ENCODE measurements at regions not wholly inside any gene's neighbourhood (a gene's known extent, or its start where the extent isn't known, plus 50 kb on each side); places are given as distances from the start of the nearest gene placed in this dataset.

DNA sequence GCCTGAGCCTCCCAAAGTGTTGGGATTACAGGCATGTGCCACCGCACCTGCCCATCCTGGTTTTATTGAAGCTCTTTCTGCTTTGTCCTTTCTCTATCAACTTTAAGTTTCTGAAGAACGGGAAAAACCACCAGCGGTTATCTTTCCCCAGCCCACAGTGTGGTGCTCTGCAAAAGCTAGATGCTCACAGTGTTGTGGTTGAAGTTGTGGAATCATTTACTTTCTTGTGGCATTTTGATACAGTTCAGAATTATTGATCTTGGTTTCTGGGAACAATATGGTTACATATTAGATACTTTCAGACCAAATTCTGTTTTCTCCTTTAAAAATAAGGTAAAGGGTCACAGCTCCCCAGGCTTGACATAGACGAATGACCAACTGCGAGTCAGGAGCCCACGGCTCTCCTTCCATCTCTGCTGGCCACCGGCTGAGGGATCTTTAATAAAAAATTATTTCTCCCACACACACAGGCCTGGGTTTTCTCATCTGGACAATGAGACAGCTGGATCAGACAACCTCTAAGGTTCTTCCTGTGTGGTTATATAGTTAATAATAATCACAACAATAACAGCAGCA, 385.3 kb downstream of the SETD4 start:
- H3K9me3 ChIP-seq (replicated peaks; ENCODE audit: control insufficient read depth, insufficient read depth, low read length) = no peaks in the 10 kb centered on the region
- no peak overlapping the region for H3K4me2 ChIP-seq (ENCODE audit: insufficient read depth, low read length)
- DNase-seq (ENCODE audit: low read depth, low spot score) (no peak), FAIRE-seq (no peak)
- POLR2A ChIA-PET = no interaction called here
- CTCF ChIA-PET = no interaction called here
- intact Hi-C loops (cut with micrococcal nuclease) = no loop called here
- dilution Hi-C loops (cut with MboI; ENCODE audit: extremely low pct_ligation_motif_present, low sequenced_read_pairs) = no loop called here
- BruUV-seq (replicated peaks) = no TSS peak
- no peaks in the 10 kb centered on the region for H3K79me2 ChIP-seq (ENCODE audit: control insufficient read depth, insufficient read depth, low read length)
- H3K9ac ChIP-seq (replicated peaks; ENCODE audit: extremely low read depth, insufficient read depth, low read length) = no peak overlapping the region
- no peaks in the 10 kb centered on the region for H4K20me1 ChIP-seq (replicated peaks; ENCODE audit: control insufficient read depth, extremely low read depth, insufficient read depth, low read length)
- H3K27ac ChIP-seq (ENCODE audit: insufficient read depth, low read depth, low read length) = no peak overlapping the region
- TF ChIP-seq GATA2 (IDR thresholded peaks at IDR 0.05; ENCODE audit: insufficient read depth, insufficient read length, low read depth, low read length) (no peak), POLR2AphosphoS5 (IDR thresholded peaks at IDR 0.05; ENCODE audit: insufficient read depth, low read depth, low read length) (no peak), JUN (IDR thresholded peaks at IDR 0.05; ENCODE audit: borderline replicate concordance, insufficient read depth, insufficient read length, low read depth) (no peak), FOS (IDR thresholded peaks at IDR 0.05; ENCODE audit: borderline replicate concordance, insufficient read depth, low read length) (no peak), EZH2 (IDR thresholded peaks at IDR 0.05; ENCODE audit: borderline replicate concordance, low read depth, low read length, severe bottlenecking) (no peak), MYC (IDR thresholded peaks at IDR 0.05; ENCODE audit: low read depth, low read length) (no peak)
- TF ChIP-seq, protein P1, sequence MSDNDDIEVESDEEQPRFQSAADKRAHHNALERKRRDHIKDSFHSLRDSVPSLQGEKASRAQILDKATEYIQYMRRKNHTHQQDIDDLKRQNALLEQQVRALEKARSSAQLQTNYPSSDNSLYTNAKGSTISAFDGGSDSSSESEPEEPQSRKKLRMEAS (IDR thresholded peaks at IDR 0.05; ENCODE audit: insufficient read depth, insufficient read length) = no peak
- TF ChIP-seq, protein P2, sequence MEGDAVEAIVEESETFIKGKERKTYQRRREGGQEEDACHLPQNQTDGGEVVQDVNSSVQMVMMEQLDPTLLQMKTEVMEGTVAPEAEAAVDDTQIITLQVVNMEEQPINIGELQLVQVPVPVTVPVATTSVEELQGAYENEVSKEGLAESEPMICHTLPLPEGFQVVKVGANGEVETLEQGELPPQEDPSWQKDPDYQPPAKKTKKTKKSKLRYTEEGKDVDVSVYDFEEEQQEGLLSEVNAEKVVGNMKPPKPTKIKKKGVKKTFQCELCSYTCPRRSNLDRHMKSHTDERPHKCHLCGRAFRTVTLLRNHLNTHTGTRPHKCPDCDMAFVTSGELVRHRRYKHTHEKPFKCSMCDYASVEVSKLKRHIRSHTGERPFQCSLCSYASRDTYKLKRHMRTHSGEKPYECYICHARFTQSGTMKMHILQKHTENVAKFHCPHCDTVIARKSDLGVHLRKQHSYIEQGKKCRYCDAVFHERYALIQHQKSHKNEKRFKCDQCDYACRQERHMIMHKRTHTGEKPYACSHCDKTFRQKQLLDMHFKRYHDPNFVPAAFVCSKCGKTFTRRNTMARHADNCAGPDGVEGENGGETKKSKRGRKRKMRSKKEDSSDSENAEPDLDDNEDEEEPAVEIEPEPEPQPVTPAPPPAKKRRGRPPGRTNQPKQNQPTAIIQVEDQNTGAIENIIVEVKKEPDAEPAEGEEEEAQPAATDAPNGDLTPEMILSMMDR (IDR thresholded peaks at IDR 0.05; ENCODE audit: extremely low read depth in 1 of 2, insufficient read depth in 1 of 2, low read depth in 1 of 2, low read length in 2 of 2) = no peak
- no peaks in the 10 kb centered on the region for H3K36me3 ChIP-seq (ENCODE audit: control insufficient read depth in 2 of 2, extremely low read depth in 1 of 2, insufficient read depth in 2 of 2, low read length in 2 of 2)
- peaks cover 24 to 38% of the 10 kb centered on the region in 2 experiments for H3K27me3 ChIP-seq (ENCODE audit: control insufficient read depth in 2 of 2, insufficient read depth in 2 of 2, low read length in 2 of 2)
- H2AFZ ChIP-seq (ENCODE audit: low read depth, low read length) = no peak overlapping the region
- no peaks in the 10 kb centered on the region for H3K9me1 ChIP-seq (replicated peaks; ENCODE audit: control insufficient read depth, extremely low read depth, insufficient read depth, low read length)
- no peak overlapping the region for H3K4me3 ChIP-seq (replicated peaks in 1 of 3; ENCODE audit: insufficient read depth in 1 of 3, low read depth in 1 of 3, low read length in 3 of 3)
- no peaks in the 10 kb centered on the region for H3K4me1 ChIP-seq (ENCODE audit: control insufficient read depth, extremely low read depth, insufficient read depth, low read length)

Measured in endothelial cell of umbilical vein (primary cell).